IMR-90 (cell line): ENCODE measurements at regions not wholly inside any gene's neighbourhood (a gene's known extent, or its start where the extent isn't known, plus 50 kb on each side); places are given as distances from the start of the nearest gene placed in this dataset.

Source experiments
- BHLHE40 ChIP-seq: fragments of 150-350 bp; IDR thresholded peaks from 2 replicates; pipeline ENCODE4 v1.6.1; 2016; ENCODE audit warnings: mild to moderate bottlenecking, low read depth, low read length
- CEBPB ChIP-seq: IDR thresholded peaks from 2 replicates; pipeline ENCODE4 v1.6.1; 2012; ENCODE audit warnings: low read depth, low read length, improper control_type of control experiment
- FOS ChIP-seq: fragments of 150-350 bp; IDR thresholded peaks from 2 replicates; pipeline ENCODE4 v1.6.1; 2016; ENCODE audit warnings: low read depth, low read length
- MAFK ChIP-seq: IDR thresholded peaks from 2 replicates; pipeline ENCODE4 v1.6.1; 2012; ENCODE audit warnings: low read depth, low read length, improper control_type of control experiment
- MAZ ChIP-seq: IDR thresholded peaks from 2 replicates; pipeline ENCODE4 v1.6.1; 2012; ENCODE audit warnings: low read depth, mild to moderate bottlenecking, low read length, improper control_type of control experiment, moderate library complexity, borderline replicate concordance
- MXI1 ChIP-seq: IDR thresholded peaks from 2 replicates; pipeline ENCODE4 v1.6.1; 2012; ENCODE audit warnings: low read depth, mild to moderate bottlenecking, low read length, moderate library complexity, borderline replicate concordance
- POLR2A ChIP-seq: IDR thresholded peaks from 2 replicates; pipeline ENCODE4 v1.6.1; 2012; ENCODE audit warnings: mild to moderate bottlenecking, low read depth, low read length
- RAD21 ChIP-seq: IDR thresholded peaks from 2 replicates; pipeline ENCODE4 v1.6.1; 2012; ENCODE audit warnings: low read length, improper control_type of control experiment
- RFX5 ChIP-seq: IDR thresholded peaks from 2 replicates; pipeline ENCODE4 v1.8.0; 2012; ENCODE audit warnings: low read depth, mild to moderate bottlenecking, low read length, moderate library complexity
- TF ChIP-seq, protein P1 (sequence below): conservative IDR thresholded peaks from 2 replicates; pipeline ENCODE4 v1.5.1; 2012; ENCODE audit warnings: mild to moderate bottlenecking, low read depth, low read length, improper control_type of control experiment
- TF ChIP-seq, protein P2 (sequence below): fragments of 150-350 bp; IDR thresholded peaks from 2 replicates; pipeline ENCODE4 v1.6.1; 2017; ENCODE audit warnings: mild to moderate bottlenecking, antibody characterized with exemption, low read length, low read depth
- TF ChIP-seq, protein P3 (sequence below): fragments of 150-350 bp; IDR thresholded peaks from 2 replicates; pipeline ENCODE4 v1.6.1; 2016; ENCODE audit warnings: low read depth, mild to moderate bottlenecking, low read length, moderate library complexity, borderline replicate concordance

DNA sequence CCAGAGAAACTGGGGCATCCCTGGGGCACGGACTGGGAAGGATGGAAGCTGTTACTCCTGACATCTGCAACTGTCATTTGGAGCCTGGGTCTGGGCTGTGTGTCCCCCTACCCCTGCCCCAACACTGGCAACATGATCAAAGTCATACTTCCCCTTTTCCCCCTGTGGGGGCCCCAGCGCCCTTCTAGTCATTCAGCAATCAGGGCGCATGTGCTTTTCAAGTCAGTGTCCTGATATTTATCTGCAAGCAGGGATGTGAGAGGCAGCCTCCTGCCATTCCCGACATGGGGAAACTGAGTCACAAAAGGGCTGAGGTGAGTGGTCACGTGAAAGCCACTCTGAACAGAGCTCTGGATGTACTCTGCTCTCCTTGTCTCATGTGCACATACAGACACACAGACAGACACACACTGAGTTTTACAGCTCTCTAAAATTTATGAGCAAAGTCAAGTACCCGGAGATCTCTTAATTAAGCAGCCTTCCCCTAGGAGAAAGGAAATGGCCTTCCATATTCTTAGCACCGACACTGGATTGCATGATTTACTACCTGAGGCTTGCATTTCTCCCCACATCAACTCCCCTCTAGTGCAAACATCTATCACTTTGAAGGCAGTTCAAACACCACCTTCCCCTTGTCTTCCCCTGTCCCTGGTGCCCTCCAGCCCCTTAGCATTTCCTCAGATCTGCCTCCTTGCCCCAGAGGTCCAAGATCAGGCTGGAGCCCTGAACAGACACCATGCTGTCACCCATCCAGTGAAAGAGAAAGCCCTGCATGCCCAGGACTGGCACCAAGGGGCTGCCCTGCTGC lies 170.7 kb downstream of the CDC5L start:
- TF ChIP-seq MAFK (no peak), POLR2A (no peak), MAZ (no peak), MXI1 (no peak), RFX5 (no peak), FOS (no peak), RAD21 (no peak), BHLHE40 (no peak), CEBPB (no peak)
- TF ChIP-seq, protein P1, sequence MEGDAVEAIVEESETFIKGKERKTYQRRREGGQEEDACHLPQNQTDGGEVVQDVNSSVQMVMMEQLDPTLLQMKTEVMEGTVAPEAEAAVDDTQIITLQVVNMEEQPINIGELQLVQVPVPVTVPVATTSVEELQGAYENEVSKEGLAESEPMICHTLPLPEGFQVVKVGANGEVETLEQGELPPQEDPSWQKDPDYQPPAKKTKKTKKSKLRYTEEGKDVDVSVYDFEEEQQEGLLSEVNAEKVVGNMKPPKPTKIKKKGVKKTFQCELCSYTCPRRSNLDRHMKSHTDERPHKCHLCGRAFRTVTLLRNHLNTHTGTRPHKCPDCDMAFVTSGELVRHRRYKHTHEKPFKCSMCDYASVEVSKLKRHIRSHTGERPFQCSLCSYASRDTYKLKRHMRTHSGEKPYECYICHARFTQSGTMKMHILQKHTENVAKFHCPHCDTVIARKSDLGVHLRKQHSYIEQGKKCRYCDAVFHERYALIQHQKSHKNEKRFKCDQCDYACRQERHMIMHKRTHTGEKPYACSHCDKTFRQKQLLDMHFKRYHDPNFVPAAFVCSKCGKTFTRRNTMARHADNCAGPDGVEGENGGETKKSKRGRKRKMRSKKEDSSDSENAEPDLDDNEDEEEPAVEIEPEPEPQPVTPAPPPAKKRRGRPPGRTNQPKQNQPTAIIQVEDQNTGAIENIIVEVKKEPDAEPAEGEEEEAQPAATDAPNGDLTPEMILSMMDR = no peak
- TF ChIP-seq, protein P2, sequence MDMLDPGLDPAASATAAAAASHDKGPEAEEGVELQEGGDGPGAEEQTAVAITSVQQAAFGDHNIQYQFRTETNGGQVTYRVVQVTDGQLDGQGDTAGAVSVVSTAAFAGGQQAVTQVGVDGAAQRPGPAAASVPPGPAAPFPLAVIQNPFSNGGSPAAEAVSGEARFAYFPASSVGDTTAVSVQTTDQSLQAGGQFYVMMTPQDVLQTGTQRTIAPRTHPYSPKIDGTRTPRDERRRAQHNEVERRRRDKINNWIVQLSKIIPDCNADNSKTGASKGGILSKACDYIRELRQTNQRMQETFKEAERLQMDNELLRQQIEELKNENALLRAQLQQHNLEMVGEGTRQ = no peak
- TF ChIP-seq, protein P3, sequence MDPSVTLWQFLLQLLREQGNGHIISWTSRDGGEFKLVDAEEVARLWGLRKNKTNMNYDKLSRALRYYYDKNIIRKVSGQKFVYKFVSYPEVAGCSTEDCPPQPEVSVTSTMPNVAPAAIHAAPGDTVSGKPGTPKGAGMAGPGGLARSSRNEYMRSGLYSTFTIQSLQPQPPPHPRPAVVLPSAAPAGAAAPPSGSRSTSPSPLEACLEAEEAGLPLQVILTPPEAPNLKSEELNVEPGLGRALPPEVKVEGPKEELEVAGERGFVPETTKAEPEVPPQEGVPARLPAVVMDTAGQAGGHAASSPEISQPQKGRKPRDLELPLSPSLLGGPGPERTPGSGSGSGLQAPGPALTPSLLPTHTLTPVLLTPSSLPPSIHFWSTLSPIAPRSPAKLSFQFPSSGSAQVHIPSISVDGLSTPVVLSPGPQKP = no peak
